Right lobe of liver (tissue), 4 donors: ENCODE measurements at regions not wholly inside any gene's neighbourhood (a gene's known extent, or its start where the extent isn't known, plus 50 kb on each side); places are given as distances from the start of the nearest gene placed in this dataset.
"Not testable (repeated sequence)": the region's sequence is repeated elsewhere in the genome, so short reads cannot be mapped to it uniquely, and the experiment has no call there.

ENCODE experiments used
- POLR2A ChIP-seq: fragments of 450-650 bp; IDR thresholded peaks from one replicate; pipeline ENCODE4 v1.6.1; 2017; ENCODE audit warnings: antibody characterized with exemption, mild to moderate bottlenecking
- TF ChIP-seq, protein P1 (sequence below), 4 donors: fragments of 200-600 bp in 3 of 4; fragments of 450-650 bp in 1 of 4; IDR thresholded peaks; one replicate each; pipeline versions ENCODE4 v1.5.1 to v1.8.0; 2016 to 2022; ENCODE audit warnings: antibody characterized with exemption in 4 of 4, mild to moderate bottlenecking in 2 of 4
- donor health status: DM: no; HTN: no; CAD: no.
- donor health status: DM: no; HTN: no; CAD: no.
- donor health status: DM: no; HTN: yes; CAD: no.

GRCh38 chr21:9039520-9040365 is 1481.6 kb upstream of the TPTE start:
- TF ChIP-seq, protein P1, sequence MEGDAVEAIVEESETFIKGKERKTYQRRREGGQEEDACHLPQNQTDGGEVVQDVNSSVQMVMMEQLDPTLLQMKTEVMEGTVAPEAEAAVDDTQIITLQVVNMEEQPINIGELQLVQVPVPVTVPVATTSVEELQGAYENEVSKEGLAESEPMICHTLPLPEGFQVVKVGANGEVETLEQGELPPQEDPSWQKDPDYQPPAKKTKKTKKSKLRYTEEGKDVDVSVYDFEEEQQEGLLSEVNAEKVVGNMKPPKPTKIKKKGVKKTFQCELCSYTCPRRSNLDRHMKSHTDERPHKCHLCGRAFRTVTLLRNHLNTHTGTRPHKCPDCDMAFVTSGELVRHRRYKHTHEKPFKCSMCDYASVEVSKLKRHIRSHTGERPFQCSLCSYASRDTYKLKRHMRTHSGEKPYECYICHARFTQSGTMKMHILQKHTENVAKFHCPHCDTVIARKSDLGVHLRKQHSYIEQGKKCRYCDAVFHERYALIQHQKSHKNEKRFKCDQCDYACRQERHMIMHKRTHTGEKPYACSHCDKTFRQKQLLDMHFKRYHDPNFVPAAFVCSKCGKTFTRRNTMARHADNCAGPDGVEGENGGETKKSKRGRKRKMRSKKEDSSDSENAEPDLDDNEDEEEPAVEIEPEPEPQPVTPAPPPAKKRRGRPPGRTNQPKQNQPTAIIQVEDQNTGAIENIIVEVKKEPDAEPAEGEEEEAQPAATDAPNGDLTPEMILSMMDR (IDR thresholded peaks at IDR 0.05) = not testable (repeated sequence)
- TF ChIP-seq POLR2A = not testable (repeated sequence)
